Mesothelial cell of epicardium (in vitro differentiated cells): ENCODE measurements at regions not wholly inside any gene's neighbourhood (a gene's known extent, or its start where the extent isn't known, plus 50 kb on each side); places are given as distances from the start of the nearest gene placed in this dataset.

Source experiments
- DNase-seq, 2 experiments: peaks; one replicate each; pipeline ENCODE4 v3.0.0; 2021; ENCODE audit warnings: low spot score in 2 of 2; ENCODE audit not compliant: unreplicated experiment in 2 of 2
- H3K27ac Mint-ChIP-seq: 2 replicates; pipeline ENCODE4 v1.8.0; 2021; ENCODE audit warnings: mixed read lengths
- H3K27me3 Mint-ChIP-seq: 2 replicates; pipeline ENCODE4 v1.8.0; 2021; ENCODE audit warnings: low read depth, mixed read lengths
- H3K36me3 Mint-ChIP-seq: 2 replicates; pipeline ENCODE4 v1.8.0; 2021; ENCODE audit warnings: mixed read lengths
- H3K4me1 Mint-ChIP-seq: 2 replicates; pipeline ENCODE4 v1.8.0; 2021; ENCODE audit warnings: mixed read lengths
- H3K4me3 Mint-ChIP-seq: 2 replicates; pipeline ENCODE4 v1.8.0; 2021; ENCODE audit warnings: mild to moderate bottlenecking, moderate library complexity, mixed read lengths
- H3K9me3 Mint-ChIP-seq: 2 replicates; pipeline ENCODE4 v1.8.0; 2021; ENCODE audit warnings: mixed read lengths
- TF ChIP-seq, protein P1 (sequence below): fragments of 200-600 bp; sonication (generic); IDR thresholded peaks from one replicate; pipeline ENCODE4 v1.5.0; 2021; ENCODE audit warnings: antibody characterized with exemption; ENCODE audit not compliant: unreplicated experiment

DNA sequence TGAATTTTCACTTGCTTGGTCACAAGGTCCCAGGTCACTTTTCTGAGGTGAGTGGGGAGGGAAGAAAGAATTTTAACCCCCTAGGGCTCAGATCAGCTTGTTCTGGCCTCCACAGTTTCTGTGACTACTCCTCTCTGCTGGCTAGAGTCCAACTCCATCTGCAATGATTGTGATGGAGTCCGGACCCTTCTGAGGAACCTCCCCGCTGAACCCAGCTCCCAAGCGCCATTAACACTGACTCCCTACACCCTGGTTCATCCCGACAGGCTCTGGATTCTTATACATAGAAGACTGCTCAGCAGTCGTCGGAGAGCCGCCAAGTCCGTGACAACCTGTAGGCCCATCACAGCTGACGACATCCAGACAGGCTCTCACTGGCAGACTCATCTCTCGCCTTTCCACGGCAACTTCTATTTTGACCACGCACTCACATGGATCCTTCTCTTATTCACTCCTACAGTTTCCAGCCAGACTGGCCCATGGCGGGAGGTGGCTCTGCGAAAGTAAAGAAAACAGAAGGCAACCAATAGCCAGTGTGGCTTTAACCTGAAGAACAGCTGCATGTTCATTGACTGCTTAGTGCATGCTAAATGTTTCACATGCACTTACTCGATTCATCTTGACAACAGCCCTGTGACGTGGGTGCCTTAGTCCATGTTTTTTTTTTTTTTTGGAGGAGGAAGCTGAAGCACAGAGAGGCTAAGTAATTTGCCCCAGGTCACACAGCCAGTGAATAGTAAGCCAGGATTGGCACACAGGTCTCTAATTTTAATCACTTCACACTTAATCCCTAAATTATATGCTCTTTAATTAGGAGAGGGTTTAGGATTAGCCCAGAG is 68.0 kb upstream of the PRDM11 start:
- Mint-ChIP-seq H3K36me3 (no peaks in the 10 kb centered on the region), H3K27me3 (peaks cover 30% of the 10 kb centered on the region), H3K4me1 (peaks cover 13% of the 10 kb centered on the region), H3K27ac (no peak overlapping the region), H3K9me3 (no peaks in the 10 kb centered on the region), H3K4me3 (no peak overlapping the region)
- no peak for DNase-seq
- TF ChIP-seq, protein P1, sequence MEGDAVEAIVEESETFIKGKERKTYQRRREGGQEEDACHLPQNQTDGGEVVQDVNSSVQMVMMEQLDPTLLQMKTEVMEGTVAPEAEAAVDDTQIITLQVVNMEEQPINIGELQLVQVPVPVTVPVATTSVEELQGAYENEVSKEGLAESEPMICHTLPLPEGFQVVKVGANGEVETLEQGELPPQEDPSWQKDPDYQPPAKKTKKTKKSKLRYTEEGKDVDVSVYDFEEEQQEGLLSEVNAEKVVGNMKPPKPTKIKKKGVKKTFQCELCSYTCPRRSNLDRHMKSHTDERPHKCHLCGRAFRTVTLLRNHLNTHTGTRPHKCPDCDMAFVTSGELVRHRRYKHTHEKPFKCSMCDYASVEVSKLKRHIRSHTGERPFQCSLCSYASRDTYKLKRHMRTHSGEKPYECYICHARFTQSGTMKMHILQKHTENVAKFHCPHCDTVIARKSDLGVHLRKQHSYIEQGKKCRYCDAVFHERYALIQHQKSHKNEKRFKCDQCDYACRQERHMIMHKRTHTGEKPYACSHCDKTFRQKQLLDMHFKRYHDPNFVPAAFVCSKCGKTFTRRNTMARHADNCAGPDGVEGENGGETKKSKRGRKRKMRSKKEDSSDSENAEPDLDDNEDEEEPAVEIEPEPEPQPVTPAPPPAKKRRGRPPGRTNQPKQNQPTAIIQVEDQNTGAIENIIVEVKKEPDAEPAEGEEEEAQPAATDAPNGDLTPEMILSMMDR = no peak

- Mint-ChIP-seq H3K9me3 (no peaks in the 10 kb centered on the region), H3K27me3 (peaks cover 36% of the 10 kb centered on the region), H3K4me3 (no peak overlapping the region), H3K36me3 (no peaks in the 10 kb centered on the region), H3K27ac (no peak overlapping the region), H3K4me1 (peaks cover 13% of the 10 kb centered on the region)
- DNase-seq = no peak
- TF ChIP-seq, protein P1 = no peak
These were observed 67.4 kb upstream of the PRDM11 start for GRCh38 chr11:45079075-45079444.

DNA sequence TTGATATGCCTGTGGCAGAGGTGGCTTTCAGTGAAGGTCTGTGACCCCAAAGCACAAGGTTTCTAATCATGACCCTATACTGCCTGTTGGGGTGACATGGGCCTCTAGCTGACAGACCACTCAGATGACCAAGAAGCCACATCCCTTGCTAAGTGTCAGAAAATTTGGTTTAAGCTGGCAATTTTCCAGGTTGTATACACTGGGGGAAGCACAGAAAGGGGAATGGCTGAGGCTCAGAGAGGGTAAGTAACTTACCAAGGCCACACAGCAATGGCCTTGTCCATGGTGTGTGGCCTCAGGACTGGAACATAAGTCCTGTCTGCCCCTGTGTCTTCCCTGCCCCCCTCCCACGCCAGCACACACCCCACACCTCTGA is 66.9 kb upstream of the PRDM11 start:
- DNase-seq = no peak
- H3K27ac Mint-ChIP-seq = no peak overlapping the region
- H3K27me3 Mint-ChIP-seq = peaks cover 37% of the 10 kb centered on the region
- peaks cover 13% of the 10 kb centered on the region for H3K4me1 Mint-ChIP-seq
- H3K4me3 Mint-ChIP-seq = no peak overlapping the region
- H3K36me3 Mint-ChIP-seq = no peaks in the 10 kb centered on the region
- no peaks in the 10 kb centered on the region for H3K9me3 Mint-ChIP-seq
- TF ChIP-seq, protein P1 = no peak

DNA sequence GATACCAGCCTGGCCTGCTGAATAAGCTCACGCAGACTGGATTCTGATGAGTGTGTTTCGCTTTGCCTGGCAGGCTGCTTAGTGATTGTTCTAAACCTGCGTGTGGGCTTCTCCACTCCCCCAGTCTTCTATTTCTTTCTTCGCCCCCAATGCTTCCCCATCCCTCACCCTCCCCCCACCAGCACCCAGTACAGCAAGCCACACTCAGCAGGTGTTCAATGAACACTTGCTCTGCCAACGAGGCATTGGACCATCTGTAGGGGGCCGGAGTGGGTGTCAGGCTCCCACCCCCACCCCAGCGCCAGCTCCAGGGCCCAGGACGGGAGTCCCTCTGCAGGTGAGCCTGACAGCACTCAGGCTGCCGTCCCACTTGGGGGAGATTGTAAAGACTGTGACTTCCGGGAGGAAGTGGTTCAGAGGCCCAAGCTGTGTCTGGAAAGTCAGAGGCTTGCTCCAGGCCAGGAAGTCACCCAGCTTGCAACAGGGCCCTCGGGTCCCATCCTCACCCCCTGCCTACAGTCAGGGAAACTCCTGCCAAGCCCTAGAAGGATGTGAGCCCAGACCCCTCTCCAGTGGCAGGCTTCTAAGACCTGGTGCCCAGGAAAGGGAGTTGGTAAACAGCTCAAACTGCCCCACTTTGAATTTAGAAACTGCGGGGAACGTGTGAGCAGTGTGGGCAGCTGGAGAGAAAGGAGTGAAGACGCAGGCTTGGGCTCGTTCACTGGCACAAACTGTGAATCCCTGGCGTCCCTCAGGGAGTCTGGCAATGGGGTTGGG is 66.3 kb upstream of the PRDM11 start:
- peaks cover 13% of the 10 kb centered on the region for H3K4me1 Mint-ChIP-seq
- no peak for DNase-seq
- H3K4me3 Mint-ChIP-seq = no peak overlapping the region
- TF ChIP-seq, protein P1 = no peak
- no peak overlapping the region for H3K27ac Mint-ChIP-seq
- no peaks in the 10 kb centered on the region for H3K9me3 Mint-ChIP-seq
- no peaks in the 10 kb centered on the region for H3K36me3 Mint-ChIP-seq
- peaks cover 40% of the 10 kb centered on the region for H3K27me3 Mint-ChIP-seq

- Mint-ChIP-seq H3K9me3 (no peaks in the 10 kb centered on the region), H3K4me1 (peaks cover 22% of the 10 kb centered on the region), H3K4me3 (no peak overlapping the region), H3K27me3 (peaks cover 38% of the 10 kb centered on the region), H3K27ac (no peak overlapping the region), H3K36me3 (no peaks in the 10 kb centered on the region)
- DNase-seq = no peak
- TF ChIP-seq, protein P1 = no peak
These were observed 63.5 kb upstream of the PRDM11 start for GRCh38 chr11:45082744-45083543.
